Nephron (organoid): ENCODE measurements at regions not wholly inside any gene's neighbourhood (a gene's known extent, or its start where the extent isn't known, plus 50 kb on each side); places are given as distances from the start of the nearest gene placed in this dataset.
A peak's percentile ranks its signal among the peaks of the same experiment; 100 is the strongest.

Experiments used
- H3K27ac Mint-ChIP-seq, 3 experiments: 2 replicates each; pipeline ENCODE4 v1.8.0; 2020; ENCODE audit warnings: mixed read lengths in 3 of 3, mild to moderate bottlenecking in 2 of 3, moderate library complexity in 1 of 3
- H3K27me3 Mint-ChIP-seq: 2 replicates; pipeline ENCODE4 v1.8.0; 2021; ENCODE audit warnings: low read depth, mild to moderate bottlenecking, moderate library complexity, mixed read lengths
- H3K36me3 Mint-ChIP-seq: 2 replicates; pipeline ENCODE4 v1.8.0; 2020; ENCODE audit warnings: low read depth, mixed read lengths
- H3K4me1 Mint-ChIP-seq: 2 replicates; pipeline ENCODE4 v1.8.0; 2020; ENCODE audit warnings: mixed read lengths
- H3K4me3 Mint-ChIP-seq, 3 experiments: 2 replicates each; pipeline ENCODE4 v1.8.0; 2020; ENCODE audit warnings: mild to moderate bottlenecking in 3 of 3, mixed read lengths in 3 of 3, moderate library complexity in 2 of 3
- H3K9me3 Mint-ChIP-seq: 2 replicates; pipeline ENCODE4 v1.8.0; 2020; ENCODE audit warnings: mixed read lengths
- TF ChIP-seq, protein P1 (sequence below), 3 experiments: fragments of 200-600 bp; sonication (generic); IDR thresholded peaks; one replicate each; pipeline ENCODE4 v1.5.0; 2021; ENCODE audit warnings: antibody characterized with exemption in 3 of 3; ENCODE audit not compliant: unreplicated experiment in 3 of 3

DNA sequence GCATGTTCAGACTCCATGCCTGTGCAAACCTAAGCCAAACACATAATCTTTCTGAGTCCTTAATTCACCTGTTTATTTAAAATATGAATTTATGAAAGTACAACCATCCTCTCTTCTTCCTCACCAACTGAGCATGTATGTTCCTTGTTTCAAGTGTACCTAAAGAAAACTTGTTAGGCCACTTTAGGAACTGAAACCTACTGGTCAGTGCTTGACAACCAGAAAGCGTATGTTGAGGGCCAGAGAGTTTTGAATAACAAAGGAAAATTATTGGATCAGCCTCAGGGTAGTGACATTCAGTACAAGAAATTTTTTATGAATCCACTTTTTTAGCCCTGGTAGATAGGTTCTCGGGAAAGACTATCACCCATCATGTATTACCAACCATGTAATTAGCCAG lies 847.6 kb upstream of the CELF4 start:
- H3K27me3 Mint-ChIP-seq = no peaks in the 10 kb centered on the region

GRCh38 chr18:38406607-38407006 lies 841.0 kb upstream of the CELF4 start:
- TF ChIP-seq, protein P1, sequence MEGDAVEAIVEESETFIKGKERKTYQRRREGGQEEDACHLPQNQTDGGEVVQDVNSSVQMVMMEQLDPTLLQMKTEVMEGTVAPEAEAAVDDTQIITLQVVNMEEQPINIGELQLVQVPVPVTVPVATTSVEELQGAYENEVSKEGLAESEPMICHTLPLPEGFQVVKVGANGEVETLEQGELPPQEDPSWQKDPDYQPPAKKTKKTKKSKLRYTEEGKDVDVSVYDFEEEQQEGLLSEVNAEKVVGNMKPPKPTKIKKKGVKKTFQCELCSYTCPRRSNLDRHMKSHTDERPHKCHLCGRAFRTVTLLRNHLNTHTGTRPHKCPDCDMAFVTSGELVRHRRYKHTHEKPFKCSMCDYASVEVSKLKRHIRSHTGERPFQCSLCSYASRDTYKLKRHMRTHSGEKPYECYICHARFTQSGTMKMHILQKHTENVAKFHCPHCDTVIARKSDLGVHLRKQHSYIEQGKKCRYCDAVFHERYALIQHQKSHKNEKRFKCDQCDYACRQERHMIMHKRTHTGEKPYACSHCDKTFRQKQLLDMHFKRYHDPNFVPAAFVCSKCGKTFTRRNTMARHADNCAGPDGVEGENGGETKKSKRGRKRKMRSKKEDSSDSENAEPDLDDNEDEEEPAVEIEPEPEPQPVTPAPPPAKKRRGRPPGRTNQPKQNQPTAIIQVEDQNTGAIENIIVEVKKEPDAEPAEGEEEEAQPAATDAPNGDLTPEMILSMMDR (IDR thresholded peaks at IDR 0.05; ENCODE audit: unreplicated experiment in 3 of 3) = no peak
- H3K9me3 Mint-ChIP-seq = peaks cover 4% of the 10 kb centered on the region
- no peak overlapping the region for H3K27ac Mint-ChIP-seq
- H3K4me1 Mint-ChIP-seq = no peaks in the 10 kb centered on the region
- no peaks in the 10 kb centered on the region for H3K36me3 Mint-ChIP-seq
- no peaks in the 10 kb centered on the region for H3K27me3 Mint-ChIP-seq
- H3K4me3 Mint-ChIP-seq = no peak overlapping the region

More for the DNA sequence above, 847.6 kb upstream of the CELF4 start:
- TF ChIP-seq, protein P1 (IDR thresholded peaks at IDR 0.05; ENCODE audit: unreplicated experiment in 3 of 3) = no peak
- Mint-ChIP-seq H3K36me3 (no peaks in the 10 kb centered on the region), H3K9me3 (no peaks in the 10 kb centered on the region), H3K4me3 (no peak overlapping the region), H3K4me1 (no peaks in the 10 kb centered on the region), H3K27ac (no peak overlapping the region)

DNA sequence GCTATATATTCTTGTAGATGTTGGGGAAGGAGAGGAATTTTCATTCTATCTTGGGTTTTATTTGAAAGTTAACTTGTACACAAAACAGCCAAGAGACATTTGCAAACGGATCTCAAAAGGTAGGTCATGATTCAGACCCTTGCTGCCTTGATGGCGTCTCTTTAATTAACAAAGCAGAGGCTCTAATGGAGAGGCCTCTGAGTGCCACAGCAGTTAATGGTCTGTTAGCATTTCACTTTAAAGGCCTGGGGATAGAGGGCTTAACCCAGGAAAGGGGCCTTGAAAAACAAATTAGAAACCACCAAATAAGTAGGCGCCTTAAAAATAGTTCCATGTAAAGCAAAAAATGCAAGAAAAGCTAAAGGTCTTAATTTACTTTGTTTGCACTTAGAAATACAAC lies 836.9 kb upstream of the CELF4 start:
- Mint-ChIP-seq H3K27ac (no peak overlapping the region), H3K36me3 (no peaks in the 10 kb centered on the region), H3K4me3 (no peak overlapping the region), H3K4me1 (no peaks in the 10 kb centered on the region), H3K9me3 (peaks cover 4% of the 10 kb centered on the region), H3K27me3 (no peaks in the 10 kb centered on the region)
- TF ChIP-seq, protein P1 (IDR thresholded peaks at IDR 0.05; ENCODE audit: unreplicated experiment in 3 of 3) = no peak

DNA sequence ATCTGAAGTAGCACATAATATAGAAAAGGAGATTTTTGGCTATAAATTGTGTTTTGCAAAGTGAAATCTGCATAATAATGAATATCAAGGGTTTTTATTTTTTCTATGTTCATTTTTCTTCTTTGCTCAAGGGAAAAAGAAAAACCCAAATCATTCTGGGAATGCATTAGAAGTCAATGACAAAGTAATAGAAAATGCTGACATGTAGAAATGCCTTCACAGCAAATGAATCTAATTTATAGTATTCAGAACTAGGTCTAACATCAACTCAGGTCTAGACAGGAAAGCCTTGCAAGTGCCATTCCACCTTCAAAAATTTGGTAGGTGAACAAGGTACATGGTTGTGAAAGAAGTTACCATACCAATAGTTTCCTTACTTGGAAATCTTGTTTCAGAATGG lies 831.5 kb upstream of the CELF4 start:
- Mint-ChIP-seq H3K4me3 (no peak overlapping the region), H3K4me1 (no peaks in the 10 kb centered on the region), H3K9me3 (no peaks in the 10 kb centered on the region), H3K36me3 (no peaks in the 10 kb centered on the region), H3K27ac (no peak overlapping the region), H3K27me3 (no peaks in the 10 kb centered on the region)
- TF ChIP-seq, protein P1 (IDR thresholded peaks at IDR 0.05; ENCODE audit: unreplicated experiment in 3 of 3) = no peak

DNA sequence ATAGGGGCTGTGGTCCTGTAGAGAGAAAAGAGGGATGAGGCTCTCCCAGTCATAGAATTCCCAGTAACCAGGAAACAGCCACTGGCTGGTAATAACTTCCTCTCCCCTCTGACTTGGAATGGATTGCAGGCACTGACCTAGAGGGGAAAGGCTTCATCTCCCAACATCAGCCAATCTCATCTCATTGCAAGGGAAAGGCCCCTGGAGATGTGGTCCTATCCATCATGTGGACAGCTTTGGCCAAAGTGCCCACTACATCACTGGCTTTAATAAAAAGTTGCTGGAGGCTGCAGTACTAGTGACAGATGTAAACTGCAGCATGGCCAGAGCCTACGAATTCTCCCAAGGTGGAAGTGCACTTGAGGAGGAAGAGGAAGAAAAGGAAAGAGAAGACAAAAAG lies 820.5 kb upstream of the CELF4 start:
- H3K27ac Mint-ChIP-seq = no peak overlapping the region
- H3K27me3 Mint-ChIP-seq = no peaks in the 10 kb centered on the region
- H3K9me3 Mint-ChIP-seq = no peaks in the 10 kb centered on the region
- TF ChIP-seq, protein P1 (IDR thresholded peaks at IDR 0.05; ENCODE audit: unreplicated experiment in 3 of 3) = no peak
- H3K4me1 Mint-ChIP-seq = no peaks in the 10 kb centered on the region
- no peaks in the 10 kb centered on the region for H3K36me3 Mint-ChIP-seq
- no peak overlapping the region for H3K4me3 Mint-ChIP-seq

DNA sequence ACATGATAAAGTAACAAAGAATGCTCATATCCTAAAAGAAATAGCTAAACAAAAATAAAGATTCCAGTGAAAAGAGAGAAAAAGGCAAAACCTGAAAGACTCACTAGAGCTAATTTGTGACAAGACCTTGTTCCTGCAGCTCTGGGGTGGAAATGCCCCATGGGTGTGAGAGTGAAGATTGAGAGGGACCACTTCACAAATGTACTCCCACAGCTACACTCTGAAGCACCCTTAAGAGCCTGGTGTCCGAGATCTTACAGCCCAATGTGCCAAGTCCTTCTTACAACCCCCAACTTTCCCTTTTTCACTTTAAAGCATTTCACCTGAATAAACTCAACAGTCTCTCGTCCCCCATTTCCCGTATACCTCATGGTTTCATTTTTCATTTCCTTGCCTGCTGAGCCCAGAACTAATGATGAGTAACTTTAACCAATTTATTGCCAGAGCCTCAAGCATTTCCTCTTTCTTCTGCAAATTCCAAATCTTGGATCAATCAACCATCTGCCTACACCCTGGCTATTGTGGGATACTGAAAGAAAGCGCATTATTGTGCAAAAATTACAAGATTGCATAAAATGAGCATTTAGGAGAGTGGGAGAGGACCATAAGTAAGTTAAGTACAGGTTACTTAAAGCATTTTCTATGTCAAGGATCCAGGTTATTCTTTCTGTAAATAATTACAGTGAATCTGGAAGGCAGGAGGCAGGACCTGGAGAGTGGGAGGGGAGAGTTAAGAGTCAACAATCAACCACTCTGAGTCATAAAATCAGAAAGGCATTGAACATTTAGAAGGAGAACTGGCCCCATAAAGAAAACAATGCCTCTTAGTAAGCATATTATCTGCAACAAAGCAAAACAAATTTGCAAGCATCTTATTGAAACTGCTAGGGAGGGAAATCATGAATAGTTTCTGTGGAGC lies 804.4 kb upstream of the CELF4 start:
- Mint-ChIP-seq H3K36me3 (no peaks in the 10 kb centered on the region), H3K4me1 (peaks cover 9% of the 10 kb centered on the region), H3K27ac (peak overlapping the region; percentile 64 to 82 (median 78)), H3K4me3 (no peak overlapping the region), H3K27me3 (no peaks in the 10 kb centered on the region), H3K9me3 (no peaks in the 10 kb centered on the region)
- TF ChIP-seq, protein P1 (IDR thresholded peaks at IDR 0.05; ENCODE audit: unreplicated experiment in 3 of 3) = no peak
